DMS 273 (cell line): ENCODE measurements at regions not wholly inside any gene's neighbourhood (a gene's known extent, or its start where the extent isn't known, plus 50 kb on each side); places are given as distances from the start of the nearest gene placed in this dataset.
"Not testable (repeated sequence)": the region's sequence is repeated elsewhere in the genome, so short reads cannot be mapped to it uniquely, and the experiment has no call there.

ENCODE experiments used
- DNase-seq: peaks from one replicate; lab custom pipeline; 2025; ENCODE audit not compliant: unreplicated experiment; lab: John Stamatoyannopoulos, UW

DNA sequence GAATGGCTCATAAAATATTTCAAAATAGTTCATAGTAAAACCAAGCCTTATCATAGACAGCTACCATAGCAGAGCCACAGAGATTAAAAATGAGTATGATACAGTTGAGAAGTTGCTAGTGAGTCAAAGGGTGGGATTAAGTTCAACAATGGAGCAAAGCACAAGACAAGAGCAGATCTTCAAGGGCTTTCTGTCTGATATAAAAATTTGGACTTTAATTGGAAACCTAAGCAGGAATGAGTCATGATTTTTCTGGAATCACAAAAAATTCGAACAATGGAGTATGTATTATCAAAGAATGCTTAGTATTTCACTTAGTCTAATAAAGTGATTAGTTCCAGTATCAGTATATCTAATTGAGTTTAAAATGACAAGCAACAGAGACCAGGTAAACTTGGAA is 487.3 kb upstream of the NETO1 start:
- no peak for DNase-seq

GRCh38 chr18:73352546-73352945 is 484.8 kb upstream of the NETO1 start:
- peak; percentile 13 for DNase-seq

DNA sequence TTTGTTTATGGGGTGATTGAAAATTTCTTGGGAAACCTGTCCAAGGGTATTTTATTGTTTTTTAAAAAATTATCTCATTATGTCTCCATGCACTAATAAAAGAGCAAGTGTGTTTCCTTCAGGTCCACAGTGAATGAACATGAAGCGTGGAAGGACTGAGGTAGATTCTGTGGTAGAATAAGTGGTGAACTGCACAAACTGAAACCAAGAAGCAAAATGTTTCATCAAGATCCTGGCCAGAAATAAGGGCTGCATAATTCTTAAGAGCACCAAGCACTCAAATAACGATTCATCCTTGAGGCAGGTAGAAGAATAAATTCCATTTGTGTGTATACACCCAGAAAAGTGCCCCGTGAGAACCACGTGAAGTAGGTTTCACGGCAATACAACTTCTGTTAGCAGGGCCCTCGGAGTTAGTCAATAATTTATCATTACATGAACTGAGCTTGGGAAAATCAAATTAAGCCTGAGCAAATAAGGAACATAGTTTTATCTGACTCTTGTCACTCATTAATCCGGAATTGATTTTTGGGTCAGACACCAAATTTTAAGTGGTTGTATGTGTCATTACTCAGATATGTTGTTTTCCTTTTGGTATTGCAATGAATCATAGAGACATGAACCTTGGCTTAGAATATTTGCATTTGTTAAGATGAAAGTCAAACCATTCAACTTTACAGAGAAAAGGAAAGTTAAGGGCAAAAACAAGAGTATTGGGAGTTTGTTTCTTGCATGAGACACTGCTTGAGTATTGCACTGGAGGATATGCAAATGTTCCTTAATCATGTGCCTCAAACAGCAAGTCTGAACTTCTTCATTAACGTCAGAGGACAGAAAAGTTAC is 472.6 kb upstream of the NETO1 start:
- DNase-seq = no peak

- no peak for DNase-seq
These were observed 463.5 kb upstream of the NETO1 start for GRCh38 chr18:73331212-73331772.

DNA sequence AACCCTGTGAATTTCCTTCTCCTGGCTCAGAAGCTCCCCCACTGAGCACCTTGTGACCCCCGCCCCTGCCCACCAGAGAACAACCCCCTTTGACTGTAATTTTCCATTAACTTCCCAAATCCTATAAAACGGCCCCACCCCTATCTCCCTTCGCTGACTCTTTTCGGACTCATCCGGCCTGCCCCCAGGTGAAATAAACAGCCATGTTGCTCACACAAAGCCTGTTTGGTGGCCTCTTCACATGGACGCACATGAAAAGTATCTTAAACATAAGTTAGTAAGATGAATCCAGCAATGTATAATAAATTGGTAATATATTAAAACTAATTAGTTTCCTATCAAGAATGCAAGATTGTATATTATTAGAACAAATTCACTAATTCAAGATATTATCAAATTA is 462.3 kb upstream of the NETO1 start:
- not testable (repeated sequence) for DNase-seq

- not testable (repeated sequence) for DNase-seq
These were observed 456.5 kb upstream of the NETO1 start for GRCh38 chr18:73324187-73324831.

- no peak for DNase-seq
These were observed 451.1 kb upstream of the NETO1 start for GRCh38 chr18:73318739-73319479.

DNA sequence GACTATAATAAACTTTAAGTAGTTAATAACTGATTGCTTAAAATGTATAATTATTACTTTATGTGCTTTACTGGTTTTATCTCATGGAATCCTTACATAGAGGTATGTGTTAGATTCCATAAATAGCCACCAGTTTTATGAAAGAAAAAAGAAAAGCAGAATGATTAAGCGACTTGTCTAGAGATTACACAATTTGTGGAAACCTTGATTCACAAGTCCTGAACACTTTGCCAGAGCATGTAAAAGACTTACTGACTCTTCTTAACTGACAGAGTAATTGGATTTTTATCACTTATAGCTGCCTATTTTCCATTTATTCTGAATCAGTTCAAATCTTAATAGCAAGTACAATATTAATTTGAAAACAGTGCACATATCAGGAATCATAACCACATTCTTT is 448.7 kb upstream of the NETO1 start:
- no peak for DNase-seq

- DNase-seq = no peak
These were observed 447.6 kb upstream of the NETO1 start for GRCh38 chr18:73315381-73315780.

DNA sequence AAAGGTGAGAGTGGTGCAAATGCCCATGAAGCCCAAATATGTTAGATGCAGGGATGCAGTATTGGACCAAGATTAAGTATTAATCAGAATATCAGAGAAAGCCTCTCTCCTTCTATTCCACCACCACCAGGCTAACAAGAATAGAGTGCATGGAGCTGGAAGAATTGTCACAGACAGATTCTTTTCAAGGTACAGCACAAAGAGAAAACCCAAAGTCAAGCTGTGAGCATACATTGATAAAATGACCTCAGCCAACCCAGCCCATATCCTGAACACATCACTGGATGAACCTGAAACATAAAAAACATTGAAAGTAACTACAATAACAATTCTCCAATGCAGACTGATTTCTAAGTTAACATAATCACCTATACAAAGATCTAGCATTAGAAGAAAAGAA is 445.7 kb upstream of the NETO1 start:
- DNase-seq = no peak

GRCh38 chr18:73296686-73297085 is 428.9 kb upstream of the NETO1 start:
- no peak for DNase-seq

DNA sequence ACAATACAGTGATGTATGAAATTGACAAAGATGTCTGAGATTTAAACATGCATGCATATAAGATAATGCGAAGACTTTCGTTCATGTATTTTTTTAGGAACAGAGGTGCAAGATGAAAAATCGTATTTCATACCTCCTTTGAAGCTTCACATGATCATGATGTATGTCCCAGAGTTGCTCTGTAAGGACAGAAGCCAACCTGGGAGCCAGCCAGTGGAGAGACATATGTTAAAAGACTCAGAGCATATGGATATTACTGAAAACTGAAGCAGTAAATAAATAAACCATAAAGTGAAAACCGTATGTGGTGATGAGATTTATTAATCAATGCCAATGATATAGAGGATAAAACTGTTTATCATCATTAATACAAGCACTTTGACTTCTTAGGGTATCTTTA is 424.4 kb upstream of the NETO1 start:
- no peak for DNase-seq

- DNase-seq = no peak
These were observed 421.0 kb upstream of the NETO1 start for GRCh38 chr18:73288813-73289212.

DNA sequence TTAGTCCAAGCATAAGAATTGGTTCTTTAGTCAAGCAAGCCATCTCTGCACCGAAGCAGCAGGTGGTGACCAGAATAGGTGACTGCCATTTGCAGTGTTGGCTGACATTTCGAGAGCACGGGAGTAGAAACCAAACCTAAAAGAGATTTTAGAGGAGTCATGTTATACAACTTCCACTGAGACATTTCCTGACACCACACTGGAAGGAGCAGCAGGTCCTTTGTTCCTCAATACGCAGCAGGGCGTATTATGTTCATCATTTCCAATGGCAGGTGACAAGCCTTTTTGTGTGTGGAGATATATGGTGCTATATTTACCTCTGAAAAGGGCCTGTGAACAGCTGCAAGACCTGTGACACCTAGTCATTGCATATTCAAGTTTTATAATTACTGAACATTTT is 418.8 kb upstream of the NETO1 start:
- no peak for DNase-seq

DNA sequence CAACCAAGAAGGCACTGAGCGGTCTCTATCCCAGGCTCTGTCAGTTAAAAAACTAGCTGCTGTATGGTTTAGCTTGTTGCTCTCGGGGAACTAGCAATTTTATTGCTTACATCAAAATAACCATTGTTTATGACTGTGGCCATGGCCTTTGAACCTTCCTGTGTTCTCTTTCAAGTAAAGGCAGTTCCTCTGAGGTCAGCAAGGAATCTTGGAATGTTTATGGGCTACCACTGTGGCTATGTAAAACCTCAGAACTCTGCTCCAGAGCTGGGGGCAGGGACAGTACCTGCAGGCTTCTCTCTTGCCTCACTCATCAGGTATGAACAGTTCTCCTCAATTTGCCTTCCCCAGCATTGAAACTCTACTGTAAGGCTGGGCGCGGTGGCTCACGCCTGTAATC is 416.0 kb upstream of the NETO1 start:
- no peak for DNase-seq

- no peak for DNase-seq
These were observed 415.2 kb upstream of the NETO1 start for GRCh38 chr18:73283032-73283431.

- DNase-seq = no peak
These were observed 411.7 kb upstream of the NETO1 start for GRCh38 chr18:73279498-73279897.

DNA sequence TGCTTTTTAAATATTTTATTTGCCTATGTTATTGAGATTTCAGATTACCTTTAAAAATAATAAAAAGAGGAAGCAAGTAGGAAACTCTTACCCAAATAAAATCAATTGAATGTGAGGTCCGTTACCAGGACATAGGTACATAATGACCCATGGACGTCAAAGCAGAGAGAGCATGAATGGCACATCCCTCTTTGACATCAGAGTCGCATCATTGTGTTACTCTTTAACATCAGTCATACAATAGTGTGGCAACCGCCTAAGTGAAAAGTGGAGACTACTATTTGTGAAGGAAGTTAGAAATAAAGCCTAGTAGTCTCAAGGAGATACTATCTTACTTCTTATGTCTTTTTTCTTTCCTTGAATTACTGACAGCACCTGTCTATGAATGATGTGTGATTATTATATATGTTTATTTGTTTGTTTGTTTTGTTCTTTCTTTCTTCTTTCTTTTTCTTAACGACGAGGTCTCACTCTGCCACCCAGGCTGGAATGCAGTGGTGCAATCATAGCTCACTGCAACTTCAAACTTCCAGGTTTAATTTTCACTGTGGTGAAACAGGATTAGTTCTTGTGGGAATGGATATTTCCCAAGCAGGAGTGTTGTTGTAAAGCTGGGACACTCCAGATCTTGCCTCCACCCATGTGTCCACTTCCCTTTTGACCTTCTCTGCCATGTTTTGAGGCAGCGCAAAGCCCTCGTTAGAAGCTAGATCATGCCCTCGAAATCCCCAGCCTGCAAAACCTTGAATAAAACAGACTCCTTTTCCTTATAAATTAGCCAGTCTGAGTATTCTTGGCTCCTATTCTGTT is 407.2 kb upstream of the NETO1 start:
- DNase-seq = no peak

- no peak for DNase-seq
These were observed 403.3 kb upstream of the NETO1 start for GRCh38 chr18:73270920-73271634.

DNA sequence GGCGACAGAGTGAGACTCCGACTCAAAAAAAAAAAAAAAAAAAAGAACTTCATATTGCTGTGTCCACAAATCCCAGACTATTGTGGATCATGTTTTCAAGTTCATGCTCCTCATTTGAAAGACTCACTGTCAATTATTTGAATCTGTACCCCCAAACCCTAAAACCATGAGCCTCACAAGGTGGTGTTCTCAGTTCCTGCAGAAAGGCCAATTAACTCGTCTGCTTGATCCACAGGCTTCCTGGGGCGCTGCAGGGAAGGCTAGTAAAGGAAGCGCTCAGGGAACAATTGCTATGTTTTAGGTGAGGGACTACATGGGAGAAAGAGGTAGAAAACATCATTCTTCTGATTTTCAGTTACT is 396.8 kb upstream of the NETO1 start:
- DNase-seq = no peak
